Renal pelvis (tissue), 1 donor: ENCODE measurements at regions not wholly inside any gene's neighbourhood (a gene's known extent, or its start where the extent isn't known, plus 50 kb on each side); places are given as distances from the start of the nearest gene placed in this dataset.

ENCODE experiments used
- DNase-seq: peaks from one replicate; pipeline ENCODE4 v3.0.0-alpha.2; 2013

- no peak for DNase-seq
These were observed 147.4 kb upstream of the MAOA start for GRCh38 chrX:43508694-43509093.

DNA sequence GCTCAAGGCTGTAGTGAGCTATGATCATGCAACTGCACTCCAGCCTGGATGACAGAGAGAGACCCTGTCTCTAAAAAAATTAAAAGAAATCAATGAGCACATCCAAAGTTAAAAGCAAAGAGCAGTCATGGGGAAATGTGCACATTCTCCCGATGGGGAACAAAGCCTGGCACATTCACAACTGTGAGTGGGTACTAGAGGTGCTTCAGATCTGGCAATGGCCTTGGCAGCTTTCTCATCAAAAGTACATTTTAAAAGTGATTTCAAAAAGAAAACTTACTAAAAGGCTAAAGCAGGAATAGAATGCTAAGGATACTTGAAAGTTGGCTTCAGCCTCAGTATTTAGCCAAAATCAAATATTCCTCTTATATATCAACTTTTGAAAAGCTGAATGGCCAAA lies 145.9 kb upstream of the MAOA start:
- DNase-seq = no peak

DNA sequence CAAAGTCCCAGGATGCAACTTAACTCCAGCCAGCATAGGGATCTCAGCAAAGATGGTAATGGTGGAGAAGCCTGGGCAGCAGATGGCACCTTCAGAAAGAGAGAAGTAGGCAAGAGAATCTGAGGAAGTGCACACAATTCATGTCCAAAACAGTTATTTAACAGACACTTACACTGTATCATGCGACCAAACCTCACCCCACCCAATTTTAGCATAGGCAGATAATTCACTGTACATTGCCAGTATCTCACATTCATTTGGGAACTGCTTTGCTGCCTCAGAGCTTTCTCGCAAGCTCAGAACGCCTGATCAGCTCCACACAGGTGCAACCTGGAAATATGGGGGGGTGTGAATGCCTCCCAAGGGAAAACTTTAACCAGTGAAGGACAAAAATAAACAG lies 143.0 kb upstream of the MAOA start:
- no peak for DNase-seq

- no peak for DNase-seq
These were observed 141.3 kb upstream of the MAOA start for GRCh38 chrX:43514820-43515219.

DNA sequence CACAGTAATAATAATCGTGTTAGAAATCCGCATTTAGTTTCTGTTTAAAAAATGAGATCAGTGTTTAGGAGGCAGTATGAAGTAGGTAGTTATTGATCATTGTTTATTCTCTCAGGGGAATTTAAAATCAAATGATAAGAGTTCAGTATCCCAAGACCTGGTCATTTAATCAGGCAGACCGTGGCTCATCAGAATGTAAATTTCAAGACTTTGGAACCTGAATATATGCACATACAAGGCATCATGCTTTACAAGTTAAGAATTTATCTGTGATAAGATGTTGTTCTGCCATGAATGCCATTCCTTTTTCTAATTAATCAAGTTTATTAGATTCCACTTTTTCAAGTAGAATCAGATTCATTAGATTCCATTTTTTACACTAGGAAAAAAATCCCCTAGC lies 133.5 kb upstream of the MAOA start:
- DNase-seq = no peak

GRCh38 chrX:43525901-43526610 lies 130.0 kb upstream of the MAOA start:
- no peak for DNase-seq

DNA sequence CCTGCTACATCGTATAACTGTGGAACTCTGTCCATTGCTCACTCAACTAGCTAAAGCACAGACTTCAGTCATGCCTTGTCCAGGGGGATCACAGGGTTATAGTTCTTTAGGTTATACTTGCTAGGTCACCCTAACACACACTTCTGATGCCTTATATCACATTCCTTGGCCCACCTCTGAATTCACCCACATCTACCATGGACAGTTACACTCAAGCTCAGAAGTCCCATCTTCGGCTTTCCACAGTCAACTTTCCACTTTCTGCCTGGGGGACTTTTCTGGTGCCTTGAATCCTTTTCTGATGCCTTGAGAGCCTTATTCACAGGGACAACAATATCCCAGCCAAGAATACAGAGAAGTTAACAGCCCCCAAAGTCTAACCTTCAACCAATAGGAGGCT lies 129.2 kb upstream of the MAOA start:
- no peak for DNase-seq

- DNase-seq = no peak
These were observed 128.3 kb upstream of the MAOA start for GRCh38 chrX:43527801-43528200.

- DNase-seq = no peak
These were observed 125.3 kb upstream of the MAOA start for GRCh38 chrX:43530837-43531236.

DNA sequence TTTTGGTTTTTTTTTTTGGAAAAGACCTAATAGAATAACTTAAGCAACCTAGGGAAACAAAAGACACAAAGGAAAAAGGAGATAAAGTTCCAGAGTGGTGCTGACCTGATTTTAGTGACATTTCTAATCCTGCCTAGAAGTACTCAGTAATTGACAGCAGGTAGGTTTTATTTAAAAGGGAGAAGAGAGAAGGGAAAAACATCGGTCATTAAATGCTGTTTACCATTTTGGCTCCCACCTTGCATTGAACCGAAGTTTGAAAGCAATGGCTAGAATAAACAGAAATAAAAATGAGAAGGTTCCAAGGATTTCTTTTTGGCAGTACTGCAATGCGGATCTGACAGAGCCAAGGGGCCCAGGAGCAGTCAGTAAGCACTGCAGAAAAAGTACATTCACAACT lies 115.8 kb upstream of the MAOA start:
- no peak for DNase-seq

DNA sequence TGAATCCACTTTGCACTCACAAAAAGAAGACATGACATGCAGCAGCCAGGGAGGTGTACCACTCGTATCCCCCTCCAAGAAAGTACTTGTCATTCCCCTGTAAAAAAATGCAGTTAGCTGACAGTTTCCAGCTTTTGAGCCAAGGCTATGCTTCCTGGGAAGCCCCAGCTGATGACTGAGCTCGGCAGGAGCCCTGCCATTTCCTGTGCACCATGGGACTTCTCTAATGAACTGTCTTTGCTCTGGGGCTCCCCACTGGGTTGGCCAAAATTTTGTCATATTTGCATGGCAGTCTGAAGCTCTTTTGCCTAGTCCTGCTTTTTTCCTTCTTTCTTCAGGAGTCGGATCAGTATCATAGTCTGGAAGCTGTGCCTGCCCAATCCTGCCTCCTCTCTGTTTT lies 104.5 kb upstream of the MAOA start:
- no peak for DNase-seq

DNA sequence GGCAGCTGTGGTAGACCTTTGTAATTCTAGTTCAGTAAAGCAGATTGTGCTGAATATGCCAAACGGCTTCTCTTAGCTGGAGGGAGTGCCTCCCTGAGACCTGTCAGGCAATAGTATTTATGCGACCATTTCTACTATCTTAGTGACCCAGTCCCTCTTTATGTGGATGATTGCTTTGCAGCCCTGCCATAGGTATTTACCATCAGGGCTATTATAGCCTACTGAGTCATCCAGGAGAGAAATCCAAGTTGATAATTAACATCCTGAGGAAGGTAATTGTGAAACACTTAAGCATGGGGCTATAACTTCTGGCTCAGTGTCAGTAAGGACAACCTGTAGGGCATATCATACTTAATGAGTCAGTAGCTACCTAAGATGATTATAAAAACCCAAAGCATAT lies 103.9 kb upstream of the MAOA start:
- peak; percentile 17 for DNase-seq

GRCh38 chrX:43552703-43553102 lies 103.4 kb upstream of the MAOA start:
- DNase-seq = no peak

DNA sequence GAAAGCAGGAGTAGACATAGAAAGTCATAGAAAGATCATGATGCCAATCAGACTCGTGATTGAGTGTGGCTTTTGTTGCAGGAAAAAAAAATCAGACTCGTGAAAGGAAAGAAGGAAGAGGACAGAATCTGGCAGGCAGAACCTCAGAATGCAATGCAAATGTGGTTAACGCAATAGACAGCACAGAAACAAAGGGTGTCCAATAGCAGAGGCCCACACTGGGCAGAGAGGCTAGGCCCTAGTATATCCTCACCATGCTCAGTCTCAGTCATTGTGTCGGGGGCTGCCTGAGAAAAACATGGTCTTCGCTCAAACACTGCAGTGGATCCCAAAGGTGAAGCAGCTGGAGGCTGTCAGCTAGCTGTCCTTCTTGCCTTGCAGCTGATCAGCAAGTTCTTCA lies 102.8 kb upstream of the MAOA start:
- no peak for DNase-seq

- DNase-seq = no peak
These were observed 99.9 kb upstream of the MAOA start for GRCh38 chrX:43556207-43556606.

GRCh38 chrX:43557792-43558191 lies 98.3 kb upstream of the MAOA start:
- DNase-seq = peak; percentile 48

GRCh38 chrX:43559644-43560043 lies 96.5 kb upstream of the MAOA start:
- peak; percentile 37 for DNase-seq

GRCh38 chrX:43560247-43560946 lies 95.7 kb upstream of the MAOA start:
- no peak for DNase-seq

- DNase-seq = no peak
These were observed 93.7 kb upstream of the MAOA start for GRCh38 chrX:43562372-43562771.

DNA sequence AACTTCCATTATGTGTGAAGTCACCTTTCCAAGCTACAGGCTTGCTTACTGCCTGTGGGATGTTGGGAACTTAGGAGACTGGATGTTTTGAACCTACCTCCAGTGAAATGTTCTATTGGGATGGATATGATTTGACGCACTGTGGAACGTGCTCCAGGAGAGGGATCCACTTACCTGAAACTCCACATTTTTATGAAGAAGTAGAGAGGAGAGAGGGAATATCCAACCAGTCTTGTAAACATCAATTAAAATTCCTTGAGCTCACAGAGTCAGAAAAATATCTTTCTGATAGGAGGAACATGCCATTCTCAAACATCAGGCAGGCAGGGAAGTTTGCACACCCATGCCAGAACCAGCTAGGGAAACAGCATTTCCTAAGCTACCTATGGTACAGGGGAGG lies 91.1 kb upstream of the MAOA start:
- no peak for DNase-seq

GRCh38 chrX:43566170-43566569 lies 89.9 kb upstream of the MAOA start:
- no peak for DNase-seq

- DNase-seq = no peak
These were observed 82.6 kb upstream of the MAOA start for GRCh38 chrX:43573441-43574015.

- DNase-seq = no peak
These were observed 75.5 kb upstream of the MAOA start for GRCh38 chrX:43580621-43581020.

DNA sequence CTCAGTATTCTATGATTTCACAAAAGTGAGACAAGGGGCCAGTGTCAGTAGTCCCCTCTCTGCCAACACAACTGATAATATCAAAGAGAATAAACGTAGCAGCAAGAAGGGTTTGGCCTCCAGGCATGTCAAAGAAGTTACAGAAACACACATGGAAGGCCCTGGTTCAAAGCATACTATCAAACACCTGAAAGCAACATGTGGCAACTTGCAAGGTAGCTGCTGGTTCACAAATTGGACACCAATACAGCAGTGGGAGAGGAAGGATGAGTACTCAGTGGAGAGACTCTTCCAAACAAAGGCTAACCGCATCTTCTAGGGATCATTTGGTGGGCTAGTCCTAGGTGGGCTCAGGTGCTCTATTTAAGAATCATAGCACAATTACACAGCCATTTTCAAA lies 74.9 kb upstream of the MAOA start:
- DNase-seq = no peak
